WERI-Rb-1 (cell line): ENCODE measurements at regions not wholly inside any gene's neighbourhood (a gene's known extent, or its start where the extent isn't known, plus 50 kb on each side); places are given as distances from the start of the nearest gene placed in this dataset.

Experiments
- DNase-seq: peaks from one replicate; pipeline ENCODE4 v3.0.0-alpha.2; 2020
- H3K27ac ChIP-seq: fragments of 250-450 bp; sonication (Bioruptor Pico); 2 replicates; pipeline ENCODE4 v1.5.1; 2020; ENCODE audit warnings: mild to moderate bottlenecking, moderate library complexity
- H3K27me3 ChIP-seq: fragments of 250-450 bp; sonication (Bioruptor Pico); 2 replicates; pipeline ENCODE4 v1.5.1; 2021; ENCODE audit warnings: mild to moderate bottlenecking, low read depth, moderate library complexity; ENCODE audit not compliant: insufficient read depth, severe bottlenecking
- H3K36me3 ChIP-seq: fragments of 250-450 bp; sonication (Bioruptor Pico); 2 replicates; pipeline ENCODE4 v1.5.1; 2020; ENCODE audit warnings: mild to moderate bottlenecking, moderate library complexity
- H3K4me3 ChIP-seq: 2 replicates; pipeline ENCODE4 v1.5.1; 2011; ENCODE audit warnings: low read depth, mild to moderate bottlenecking, control low read depth, low read length
- H3K9me3 ChIP-seq: fragments of 250-450 bp; sonication (Bioruptor Pico); 2 replicates; pipeline ENCODE4 v1.5.1; 2021; ENCODE audit warnings: mild to moderate bottlenecking, moderate library complexity; ENCODE audit not compliant: severe bottlenecking
- TF ChIP-seq, protein P1 (sequence below): IDR thresholded peaks from 2 replicates; pipeline ENCODE4 v1.5.1; 2011; ENCODE audit warnings: low read depth, mild to moderate bottlenecking, control low read depth, inconsistent platforms, low read length

DNA sequence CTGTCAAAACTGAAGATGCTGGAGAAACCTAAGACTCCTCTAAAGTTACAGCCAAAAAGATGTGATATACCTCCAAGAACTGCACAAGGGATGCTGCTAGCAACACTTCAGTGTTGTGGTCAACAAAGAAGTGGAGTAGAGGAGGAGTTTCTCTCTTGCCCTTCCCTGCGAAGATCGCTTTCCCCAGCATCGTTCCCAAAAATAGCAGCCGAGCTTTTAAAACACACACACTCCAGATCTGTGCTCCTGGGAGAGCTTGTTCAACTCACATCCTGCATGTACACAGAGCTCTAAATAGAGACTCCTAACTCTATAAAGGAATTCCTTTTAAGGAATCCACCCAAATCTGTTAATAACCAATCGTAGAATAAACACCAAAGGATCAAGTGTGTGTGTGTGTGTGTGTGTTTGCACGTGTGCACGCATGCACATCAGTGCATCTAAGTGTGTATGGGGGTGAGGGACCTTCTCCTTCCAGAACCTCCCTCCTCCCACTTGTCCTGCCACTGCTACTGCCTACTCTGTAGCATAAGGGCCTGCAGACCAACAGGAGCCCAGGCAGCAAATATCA is 58.5 kb downstream of the PSMG1 start:
- TF ChIP-seq, protein P1, sequence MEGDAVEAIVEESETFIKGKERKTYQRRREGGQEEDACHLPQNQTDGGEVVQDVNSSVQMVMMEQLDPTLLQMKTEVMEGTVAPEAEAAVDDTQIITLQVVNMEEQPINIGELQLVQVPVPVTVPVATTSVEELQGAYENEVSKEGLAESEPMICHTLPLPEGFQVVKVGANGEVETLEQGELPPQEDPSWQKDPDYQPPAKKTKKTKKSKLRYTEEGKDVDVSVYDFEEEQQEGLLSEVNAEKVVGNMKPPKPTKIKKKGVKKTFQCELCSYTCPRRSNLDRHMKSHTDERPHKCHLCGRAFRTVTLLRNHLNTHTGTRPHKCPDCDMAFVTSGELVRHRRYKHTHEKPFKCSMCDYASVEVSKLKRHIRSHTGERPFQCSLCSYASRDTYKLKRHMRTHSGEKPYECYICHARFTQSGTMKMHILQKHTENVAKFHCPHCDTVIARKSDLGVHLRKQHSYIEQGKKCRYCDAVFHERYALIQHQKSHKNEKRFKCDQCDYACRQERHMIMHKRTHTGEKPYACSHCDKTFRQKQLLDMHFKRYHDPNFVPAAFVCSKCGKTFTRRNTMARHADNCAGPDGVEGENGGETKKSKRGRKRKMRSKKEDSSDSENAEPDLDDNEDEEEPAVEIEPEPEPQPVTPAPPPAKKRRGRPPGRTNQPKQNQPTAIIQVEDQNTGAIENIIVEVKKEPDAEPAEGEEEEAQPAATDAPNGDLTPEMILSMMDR: no peak
- H3K27ac ChIP-seq: no peak overlapping the region
- DNase-seq: no peak

DNA sequence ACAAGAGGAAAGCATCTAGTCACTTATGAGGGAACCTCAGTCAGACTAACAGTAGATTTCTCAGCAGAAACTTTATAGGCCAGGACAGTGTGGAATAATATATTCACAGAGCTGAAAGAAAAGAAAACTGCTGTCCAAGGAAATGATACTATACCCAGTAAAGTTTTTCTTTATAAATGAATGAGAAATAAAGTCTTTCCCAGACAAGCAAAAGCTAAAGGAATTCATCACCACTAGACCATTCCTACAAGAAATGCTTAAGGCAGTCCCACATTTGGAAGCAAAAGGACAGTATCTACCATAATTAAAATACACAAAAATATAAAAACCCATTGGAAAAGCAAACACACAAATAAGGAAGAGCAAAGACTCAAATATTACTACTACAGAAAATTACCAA is 59.9 kb downstream of the PSMG1 start:
- TF ChIP-seq, protein P1: no peak
- DNase-seq: no peak
- Histone ChIP-seq H3K36me3 (no peaks in the 10 kb centered on the region), H3K27ac (no peak overlapping the region), H3K9me3 (no peaks in the 10 kb centered on the region), H3K4me3 (no peak overlapping the region), H3K27me3 (no peaks in the 10 kb centered on the region)

More for the DNA sequence above, 58.5 kb downstream of the PSMG1 start:
- Histone ChIP-seq H3K4me3 (no peak overlapping the region), H3K27me3 (no peaks in the 10 kb centered on the region), H3K9me3 (no peaks in the 10 kb centered on the region), H3K36me3 (no peaks in the 10 kb centered on the region)

DNA sequence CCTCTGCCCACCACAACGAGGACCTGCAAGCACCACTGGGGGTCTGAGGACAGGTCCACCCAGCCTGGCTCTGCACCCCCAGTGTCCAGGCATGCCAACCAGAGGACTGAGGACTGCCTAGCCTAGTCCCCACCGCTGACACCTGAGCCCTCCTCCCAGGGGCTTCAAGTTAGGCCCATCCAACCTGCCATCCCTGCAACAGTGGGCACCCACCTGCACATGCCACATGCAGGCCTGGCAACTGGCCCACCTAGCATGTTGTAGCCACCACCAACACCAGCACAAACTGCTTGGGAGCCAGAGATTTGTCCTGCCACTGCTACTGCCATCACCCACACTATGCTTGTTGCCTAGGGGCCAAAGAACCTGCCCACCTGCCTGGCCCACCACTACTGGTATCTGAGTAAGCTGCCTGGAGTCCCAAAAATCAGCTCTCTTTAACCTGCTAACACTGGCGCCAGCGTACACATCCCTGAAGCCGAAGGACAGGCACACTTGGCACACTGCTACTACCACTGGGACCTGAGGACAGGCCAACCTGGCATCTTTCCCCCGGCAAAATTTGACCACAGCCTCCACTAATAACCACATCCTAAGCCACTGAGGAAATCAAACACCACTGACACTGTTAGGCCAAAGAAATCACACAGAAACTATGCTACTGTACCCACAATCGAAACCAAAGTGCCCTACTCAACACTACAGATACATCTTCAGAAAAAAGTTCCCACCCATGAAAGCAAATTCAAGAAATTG is 61.5 kb downstream of the PSMG1 start:
- H3K9me3 ChIP-seq: peaks cover 3% of the 10 kb centered on the region

DNA sequence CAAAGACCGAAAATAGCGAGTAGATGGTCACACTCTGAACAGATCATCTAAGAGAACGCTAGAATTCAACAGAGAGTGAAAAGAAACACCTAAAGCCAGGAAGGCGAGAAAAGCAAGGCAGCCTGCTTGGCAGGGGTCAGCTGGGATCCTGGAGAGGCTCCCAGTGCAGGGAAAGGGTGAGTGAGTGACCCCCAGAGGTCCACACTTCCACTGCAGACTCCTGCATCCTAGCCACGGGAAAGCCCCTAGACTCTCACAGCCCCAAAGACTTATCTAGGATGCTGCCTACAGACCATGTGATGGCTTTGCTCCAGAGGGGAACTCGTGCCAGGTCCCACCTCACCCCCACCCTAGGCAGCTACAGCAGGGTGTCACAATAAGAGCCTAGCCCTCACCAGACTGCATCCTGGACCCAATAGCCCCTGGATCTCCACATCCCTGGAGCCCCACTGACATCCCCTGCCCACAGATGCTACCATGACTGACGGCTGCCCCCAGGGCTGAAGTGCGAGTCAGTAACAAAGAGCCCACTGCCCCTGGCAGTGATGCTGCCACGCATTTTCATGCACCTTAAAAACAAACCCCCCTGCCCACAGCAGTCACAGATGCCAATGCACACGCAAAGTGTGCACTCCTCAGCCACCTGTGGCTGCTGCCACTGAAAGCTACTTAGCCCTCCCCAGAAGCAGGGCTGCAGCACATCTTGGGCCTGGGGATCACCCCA is 62.2 kb downstream of the PSMG1 start:
- H3K36me3 ChIP-seq: no peaks in the 10 kb centered on the region
- H3K27ac ChIP-seq: no peak overlapping the region
- H3K27me3 ChIP-seq: no peaks in the 10 kb centered on the region
- peaks cover 3% of the 10 kb centered on the region for H3K9me3 ChIP-seq
- TF ChIP-seq, protein P1: peak; percentile 45; the same call in 1 of the 2 replicates
- no peak overlapping the region for H3K4me3 ChIP-seq
- no peak for DNase-seq

More for the DNA sequence above, 61.5 kb downstream of the PSMG1 start:
- Histone ChIP-seq H3K4me3 (no peak overlapping the region), H3K36me3 (no peaks in the 10 kb centered on the region), H3K27ac (no peak overlapping the region), H3K27me3 (no peaks in the 10 kb centered on the region)
- DNase-seq: no peak
- TF ChIP-seq, protein P1: no peak

DNA sequence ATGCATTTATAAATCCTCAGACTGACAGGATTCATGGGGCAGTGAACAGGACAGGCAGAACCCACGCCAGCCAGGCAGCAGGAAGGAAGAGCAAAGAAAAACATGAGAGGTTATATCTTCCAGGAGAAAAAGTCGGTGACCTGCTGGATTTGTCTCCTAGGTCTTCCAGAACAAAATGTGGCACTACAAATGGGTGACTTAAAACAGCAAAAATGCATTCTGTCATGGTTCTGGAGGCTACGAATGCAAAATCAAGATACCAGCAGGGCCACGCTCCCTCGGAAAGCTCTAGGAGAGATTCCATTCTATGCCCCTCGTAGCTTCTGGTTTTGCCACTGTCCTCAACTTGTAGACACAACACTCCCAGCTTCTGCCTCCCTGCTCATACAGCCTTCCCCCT is 63.4 kb downstream of the PSMG1 start:
- H3K9me3 ChIP-seq: peaks cover 3% of the 10 kb centered on the region
- H3K4me3 ChIP-seq: no peak overlapping the region
- H3K36me3 ChIP-seq: no peaks in the 10 kb centered on the region
- no peak overlapping the region for H3K27ac ChIP-seq
- H3K27me3 ChIP-seq: no peaks in the 10 kb centered on the region
- TF ChIP-seq, protein P1: no peak
- DNase-seq: no peak
